LNCAP (cell line): ENCODE measurements at regions not wholly inside any gene's neighbourhood (a gene's known extent, or its start where the extent isn't known, plus 50 kb on each side); places are given as distances from the start of the nearest gene placed in this dataset.

Experiments
- CTCF ChIP-seq: fragments of 450-650 bp; IDR thresholded peaks from 2 replicates; pipeline ENCODE4 v1.5.1; 2017; ENCODE audit warnings: mild to moderate bottlenecking

- no peak for TF ChIP-seq CTCF
Measured at GRCh38 chr11:69931060-69931910, 112.1 kb upstream of the FGF3 start.

- no peak for TF ChIP-seq CTCF
Measured at GRCh38 chr11:69931994-69932910, 113.0 kb upstream of the FGF3 start.

- TF ChIP-seq CTCF = no peak
Measured at GRCh38 chr11:69934861-69935494, 115.8 kb upstream of the FGF3 start.

- TF ChIP-seq CTCF = no peak
Measured at GRCh38 chr11:69935941-69936505, 116.8 kb upstream of the FGF3 start.

- no peak for TF ChIP-seq CTCF
Measured at GRCh38 chr11:69936771-69937170, 117.6 kb upstream of the FGF3 start.

- no peak for TF ChIP-seq CTCF
Measured at GRCh38 chr11:69938206-69938605, 119.0 kb upstream of the FGF3 start.

- no peak for TF ChIP-seq CTCF
Measured at GRCh38 chr11:69939551-69940245, 120.5 kb upstream of the FGF3 start.
